ENCODE measurements at regions not wholly inside any gene's neighbourhood (a gene's known extent, or its start where the extent isn't known, plus 50 kb on each side); places are given as distances from the start of the nearest gene placed in this dataset.

DNA sequence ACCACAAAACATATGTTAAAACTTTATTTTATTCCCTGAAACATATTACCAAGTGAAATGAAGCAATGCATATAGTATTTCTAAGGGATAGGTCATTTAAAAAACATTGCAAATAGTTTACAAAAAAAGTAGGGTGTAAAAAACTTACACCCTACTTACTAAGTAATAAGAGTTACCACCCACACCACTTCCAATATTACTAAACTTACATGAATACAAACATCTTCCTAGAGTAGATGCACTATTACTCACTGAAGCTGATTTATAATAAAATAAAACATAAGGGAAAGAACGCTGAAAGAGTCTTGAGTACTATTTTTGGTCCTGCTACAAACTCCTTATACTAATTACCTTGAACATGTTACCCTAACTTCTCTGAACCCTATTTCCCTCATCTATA lies 289.4 kb downstream of the HINT1 start:
- no peaks in the 10 kb centered on the region for H3K36me3 ChIP-seq
- TF ChIP-seq, protein P1, sequence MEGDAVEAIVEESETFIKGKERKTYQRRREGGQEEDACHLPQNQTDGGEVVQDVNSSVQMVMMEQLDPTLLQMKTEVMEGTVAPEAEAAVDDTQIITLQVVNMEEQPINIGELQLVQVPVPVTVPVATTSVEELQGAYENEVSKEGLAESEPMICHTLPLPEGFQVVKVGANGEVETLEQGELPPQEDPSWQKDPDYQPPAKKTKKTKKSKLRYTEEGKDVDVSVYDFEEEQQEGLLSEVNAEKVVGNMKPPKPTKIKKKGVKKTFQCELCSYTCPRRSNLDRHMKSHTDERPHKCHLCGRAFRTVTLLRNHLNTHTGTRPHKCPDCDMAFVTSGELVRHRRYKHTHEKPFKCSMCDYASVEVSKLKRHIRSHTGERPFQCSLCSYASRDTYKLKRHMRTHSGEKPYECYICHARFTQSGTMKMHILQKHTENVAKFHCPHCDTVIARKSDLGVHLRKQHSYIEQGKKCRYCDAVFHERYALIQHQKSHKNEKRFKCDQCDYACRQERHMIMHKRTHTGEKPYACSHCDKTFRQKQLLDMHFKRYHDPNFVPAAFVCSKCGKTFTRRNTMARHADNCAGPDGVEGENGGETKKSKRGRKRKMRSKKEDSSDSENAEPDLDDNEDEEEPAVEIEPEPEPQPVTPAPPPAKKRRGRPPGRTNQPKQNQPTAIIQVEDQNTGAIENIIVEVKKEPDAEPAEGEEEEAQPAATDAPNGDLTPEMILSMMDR (IDR thresholded peaks at IDR 0.05) = no peak
- H3K27ac ChIP-seq = no peak overlapping the region

GRCh38 chr5:130874861-130875417 lies 290.1 kb downstream of the HINT1 start:
- Histone ChIP-seq H3K27me3 (no peaks in the 10 kb centered on the region), H3K4me3 (ENCODE audit: low read depth in 1 of 2, low read length in 1 of 2) (no peak overlapping the region), H3K27ac (no peak overlapping the region), H3K9me3 (no peaks in the 10 kb centered on the region), H3K4me1 (ENCODE audit: control insufficient read depth in 1 of 2, insufficient read depth in 1 of 2, low read depth in 1 of 2, low read length in 1 of 2) (no peaks in the 10 kb centered on the region), H3K36me3 (no peaks in the 10 kb centered on the region)
- TF ChIP-seq, protein P1 (IDR thresholded peaks at IDR 0.05) = no peak

More for the DNA sequence above, 289.4 kb downstream of the HINT1 start:
- Histone ChIP-seq H3K4me3 (ENCODE audit: low read depth in 1 of 2, low read length in 1 of 2) (no peak overlapping the region), H3K9me3 (no peaks in the 10 kb centered on the region), H3K27me3 (no peaks in the 10 kb centered on the region), H3K4me1 (ENCODE audit: control insufficient read depth in 1 of 2, insufficient read depth in 1 of 2, low read depth in 1 of 2, low read length in 1 of 2) (no peaks in the 10 kb centered on the region)

- TF ChIP-seq, protein P1 (IDR thresholded peaks at IDR 0.05) = no peak
Observed at GRCh38 chr5:130871346-130872086, 293.5 kb downstream of the HINT1 start.

DNA sequence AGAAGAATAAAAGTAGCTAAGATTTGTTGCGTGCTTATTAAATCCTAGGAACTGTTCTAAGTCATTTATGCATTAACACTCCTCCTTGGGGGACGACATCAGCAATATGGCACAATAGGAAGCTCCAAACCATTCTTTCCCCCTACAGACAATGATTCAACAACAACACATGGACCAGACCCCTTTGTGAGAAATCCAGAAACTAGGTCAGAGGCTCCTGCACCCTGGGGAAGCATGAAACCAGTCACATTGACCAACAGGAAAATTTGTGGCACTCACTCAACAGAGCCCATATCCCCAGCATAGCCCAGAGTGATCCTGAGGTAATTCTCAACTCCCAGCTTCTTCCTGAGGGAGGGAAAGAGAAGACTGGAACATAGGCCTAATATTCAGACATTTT lies 294.4 kb downstream of the HINT1 start:
- H3K9me3 ChIP-seq = no peaks in the 10 kb centered on the region
- no peaks in the 10 kb centered on the region for H3K4me1 ChIP-seq (ENCODE audit: control insufficient read depth in 1 of 2, insufficient read depth in 1 of 2, low read depth in 1 of 2, low read length in 1 of 2)
- H3K27ac ChIP-seq = no peak overlapping the region
- no peak overlapping the region for H3K4me3 ChIP-seq (ENCODE audit: low read depth in 1 of 2, low read length in 1 of 2)
- no peaks in the 10 kb centered on the region for H3K36me3 ChIP-seq
- H3K27me3 ChIP-seq = no peaks in the 10 kb centered on the region
- TF ChIP-seq, protein P1 (IDR thresholded peaks at IDR 0.05) = no peak

More at GRCh38 chr5:130871346-130872086, 293.5 kb downstream of the HINT1 start:
- Histone ChIP-seq H3K27me3 (no peaks in the 10 kb centered on the region), H3K27ac (no peak overlapping the region), H3K4me1 (ENCODE audit: control insufficient read depth in 1 of 2, insufficient read depth in 1 of 2, low read depth in 1 of 2, low read length in 1 of 2) (no peaks in the 10 kb centered on the region), H3K4me3 (ENCODE audit: low read depth in 1 of 2, low read length in 1 of 2) (no peak overlapping the region), H3K9me3 (no peaks in the 10 kb centered on the region), H3K36me3 (no peaks in the 10 kb centered on the region)

GRCh38 chr5:130868186-130868840 lies 296.7 kb downstream of the HINT1 start:
- Histone ChIP-seq H3K27ac (no peak overlapping the region), H3K4me3 (ENCODE audit: low read depth in 1 of 2, low read length in 1 of 2) (no peak overlapping the region), H3K4me1 (ENCODE audit: control insufficient read depth in 1 of 2, insufficient read depth in 1 of 2, low read depth in 1 of 2, low read length in 1 of 2) (no peaks in the 10 kb centered on the region), H3K9me3 (no peaks in the 10 kb centered on the region), H3K27me3 (no peaks in the 10 kb centered on the region), H3K36me3 (no peaks in the 10 kb centered on the region)
- TF ChIP-seq, protein P1 (IDR thresholded peaks at IDR 0.05) = no peak

All from neutrophil (primary cell).